ENCODE measurements at regions not wholly inside any gene's neighbourhood (a gene's known extent, or its start where the extent isn't known, plus 50 kb on each side); places are given as distances from the start of the nearest gene placed in this dataset.

DNA sequence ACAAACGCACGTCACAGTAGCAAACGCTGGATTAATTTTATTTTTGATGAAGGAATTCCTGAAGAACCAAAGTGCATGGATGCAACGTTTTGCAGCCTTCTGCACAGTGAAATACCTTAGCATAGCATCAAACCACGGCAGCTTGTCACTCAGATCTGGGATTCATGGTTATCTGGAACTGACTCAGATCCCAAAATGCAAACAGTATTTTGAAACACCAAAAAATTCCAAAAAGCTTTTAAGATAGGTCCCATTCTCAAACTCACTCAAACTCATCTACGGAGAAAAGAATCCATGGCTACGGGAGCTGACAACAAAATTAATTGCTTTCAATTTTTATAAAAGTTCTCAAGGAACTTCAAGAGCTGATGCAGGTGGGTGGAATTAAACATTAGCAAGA is 116.2 kb upstream of the SALL4 start:
- Mint-ChIP-seq H3K4me3 (ENCODE audit: unreplicated experiment) (peak overlapping the region; percentile 68), H3K27me3 (ENCODE audit: insufficient read depth, unreplicated experiment) (no peaks in the 10 kb centered on the region), H3K9me3 (ENCODE audit: unreplicated experiment) (peaks cover 2% of the 10 kb centered on the region), H3K36me3 (ENCODE audit: insufficient read depth, unreplicated experiment) (peaks cover 8% of the 10 kb centered on the region), H3K27ac (ENCODE audit: unreplicated experiment) (peak overlapping the region; percentile 89), H3K4me1 (ENCODE audit: low read depth, unreplicated experiment) (peaks cover 28% of the 10 kb centered on the region)
- DNase-seq: peak; percentile 55 to 63
- no peak overlapping the region for H3K4me3 ChIP-seq (ENCODE audit: low read depth, low read length)
- intact Hi-C loops (cut with micrococcal nuclease; ENCODE audit: unreplicated experiment): loop anchor here (1.0 to 5.0 kb wide), 3 partner anchors 13 to 216 kb away; no protein-coding TSS in a partner anchor
- no peaks in the 10 kb centered on the region for H3K27me3 ChIP-seq (replicated peaks; ENCODE audit: control insufficient read depth, insufficient read depth, low read length)
- TF ChIP-seq, protein P1, sequence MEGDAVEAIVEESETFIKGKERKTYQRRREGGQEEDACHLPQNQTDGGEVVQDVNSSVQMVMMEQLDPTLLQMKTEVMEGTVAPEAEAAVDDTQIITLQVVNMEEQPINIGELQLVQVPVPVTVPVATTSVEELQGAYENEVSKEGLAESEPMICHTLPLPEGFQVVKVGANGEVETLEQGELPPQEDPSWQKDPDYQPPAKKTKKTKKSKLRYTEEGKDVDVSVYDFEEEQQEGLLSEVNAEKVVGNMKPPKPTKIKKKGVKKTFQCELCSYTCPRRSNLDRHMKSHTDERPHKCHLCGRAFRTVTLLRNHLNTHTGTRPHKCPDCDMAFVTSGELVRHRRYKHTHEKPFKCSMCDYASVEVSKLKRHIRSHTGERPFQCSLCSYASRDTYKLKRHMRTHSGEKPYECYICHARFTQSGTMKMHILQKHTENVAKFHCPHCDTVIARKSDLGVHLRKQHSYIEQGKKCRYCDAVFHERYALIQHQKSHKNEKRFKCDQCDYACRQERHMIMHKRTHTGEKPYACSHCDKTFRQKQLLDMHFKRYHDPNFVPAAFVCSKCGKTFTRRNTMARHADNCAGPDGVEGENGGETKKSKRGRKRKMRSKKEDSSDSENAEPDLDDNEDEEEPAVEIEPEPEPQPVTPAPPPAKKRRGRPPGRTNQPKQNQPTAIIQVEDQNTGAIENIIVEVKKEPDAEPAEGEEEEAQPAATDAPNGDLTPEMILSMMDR (IDR thresholded peaks at IDR 0.05; ENCODE audit: insufficient read depth in 1 of 2, low read depth in 1 of 2, low read length in 1 of 2, severe bottlenecking in 1 of 2, unreplicated experiment in 1 of 2): no peak
- no peaks in the 10 kb centered on the region for H3K9me3 ChIP-seq
- H3K4me1 ChIP-seq: peaks cover 32% of the 10 kb centered on the region
- no peaks in the 10 kb centered on the region for H3K36me3 ChIP-seq (ENCODE audit: control insufficient read depth, insufficient read depth, low read length)
- POLR2A ChIA-PET: interaction anchor here (1.3 kb wide), 1 partner anchor 118 kb away, joined by 4 read pairs; no protein-coding TSS in a partner anchor
- CTCF ChIA-PET: interaction anchor here (0.9 to 1.7 kb wide), 5 partner anchors 12 to 160 kb away, joined by 3 to 11 read pairs (median 4); no protein-coding TSS in a partner anchor
- no TSS peak for BruUV-seq (replicated peaks)

DNA sequence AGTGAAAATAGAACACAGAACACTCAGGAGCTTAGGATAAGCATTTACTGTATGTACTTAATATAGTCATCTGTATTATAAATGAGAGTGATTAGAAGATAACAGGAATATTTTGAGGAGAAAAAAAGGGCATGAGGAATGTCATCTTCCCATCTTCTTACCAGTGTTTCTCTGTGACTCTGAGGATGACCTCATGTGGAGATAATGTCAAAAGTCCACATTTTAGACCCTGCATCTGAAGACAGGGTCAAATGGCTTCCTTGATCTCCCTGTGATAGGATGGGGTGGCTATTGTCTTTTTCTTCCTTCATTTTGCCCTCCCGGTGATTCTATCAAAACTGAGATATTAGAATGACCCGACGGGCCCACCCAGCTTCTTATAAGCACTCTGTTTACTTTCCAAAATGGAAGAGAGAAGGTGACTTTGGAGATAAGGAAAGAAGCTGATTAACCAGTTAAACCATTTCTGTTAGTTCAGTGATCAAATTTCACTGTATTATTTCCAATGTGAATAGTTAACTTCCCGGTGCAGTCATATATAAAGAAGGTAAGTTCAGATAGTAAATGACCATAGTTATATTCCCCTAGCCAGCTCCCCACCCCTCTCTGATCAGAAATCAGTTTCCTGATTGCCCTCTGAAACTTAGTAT is 115.7 kb upstream of the SALL4 start:
- Mint-ChIP-seq H3K36me3 (ENCODE audit: insufficient read depth, unreplicated experiment) (peaks cover 8% of the 10 kb centered on the region), H3K4me1 (ENCODE audit: low read depth, unreplicated experiment) (peaks cover 33% of the 10 kb centered on the region), H3K4me3 (ENCODE audit: unreplicated experiment) (peak overlapping the region; percentile 68), H3K9me3 (ENCODE audit: unreplicated experiment) (peaks cover 6% of the 10 kb centered on the region), H3K27me3 (ENCODE audit: insufficient read depth, unreplicated experiment) (no peaks in the 10 kb centered on the region), H3K27ac (ENCODE audit: unreplicated experiment) (peak overlapping the region; percentile 89)
- TF ChIP-seq, protein P1 (IDR thresholded peaks at IDR 0.05; ENCODE audit: insufficient read depth in 1 of 2, low read depth in 1 of 2, low read length in 1 of 2, severe bottlenecking in 1 of 2, unreplicated experiment in 1 of 2): no peak
- Histone ChIP-seq H3K36me3 (ENCODE audit: control insufficient read depth, insufficient read depth, low read length) (no peaks in the 10 kb centered on the region), H3K4me1 (peaks cover 32% of the 10 kb centered on the region), H3K9me3 (no peaks in the 10 kb centered on the region), H3K4me3 (ENCODE audit: low read depth, low read length) (no peak overlapping the region), H3K27me3 (replicated peaks; ENCODE audit: control insufficient read depth, insufficient read depth, low read length) (no peaks in the 10 kb centered on the region)
- TSS peak; percentile 86 for BruUV-seq (replicated peaks)
- intact Hi-C loops (cut with micrococcal nuclease; ENCODE audit: unreplicated experiment): loop anchor here (1.0 to 5.0 kb wide), 3 partner anchors 13 to 216 kb away; no protein-coding TSS in a partner anchor
- CTCF ChIA-PET: interaction anchor here (0.6 to 1.7 kb wide), 6 partner anchors 13 to 161 kb away, joined by 3 to 11 read pairs (median 4); no protein-coding TSS in a partner anchor
- DNase-seq: peak; percentile 69 to 71
- POLR2A ChIA-PET: interaction anchor here (1.3 kb wide), 1 partner anchor 118 kb away, joined by 4 read pairs; no protein-coding TSS in a partner anchor

DNA sequence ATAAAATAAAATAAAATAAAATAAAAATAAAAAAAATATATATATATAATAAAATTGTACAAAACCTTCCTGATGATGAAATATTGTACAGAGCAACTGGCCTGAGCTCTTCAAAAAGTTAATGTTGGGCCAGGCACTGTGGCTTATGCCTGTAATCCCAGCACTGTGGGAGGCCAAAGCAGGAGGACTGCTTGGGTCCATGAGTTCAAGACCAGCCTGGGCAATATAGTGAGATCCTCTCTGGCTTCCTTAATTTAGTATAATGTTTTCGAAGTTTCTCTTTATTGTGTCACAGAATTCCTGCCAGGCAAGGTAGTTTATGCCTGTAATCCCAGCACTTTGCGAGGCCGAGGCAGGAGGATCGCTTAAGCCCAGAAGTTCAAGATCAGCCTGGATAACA is 113.9 kb upstream of the SALL4 start:
- Histone ChIP-seq H3K27me3 (replicated peaks; ENCODE audit: control insufficient read depth, insufficient read depth, low read length) (no peaks in the 10 kb centered on the region), H3K4me1 (peaks cover 44% of the 10 kb centered on the region), H3K9me3 (no peaks in the 10 kb centered on the region), H3K4me3 (ENCODE audit: low read depth, low read length) (no peak overlapping the region), H3K36me3 (ENCODE audit: control insufficient read depth, insufficient read depth, low read length) (no peaks in the 10 kb centered on the region)
- no peak overlapping the region for H3K4me3 Mint-ChIP-seq (ENCODE audit: unreplicated experiment)
- peaks cover 6% of the 10 kb centered on the region for H3K9me3 Mint-ChIP-seq (ENCODE audit: unreplicated experiment)
- no peak overlapping the region for H3K27ac Mint-ChIP-seq (ENCODE audit: unreplicated experiment)
- ChIA-PET CTCF (no interaction called here), POLR2A (no interaction called here)
- peaks cover 48% of the 10 kb centered on the region for H3K4me1 Mint-ChIP-seq (ENCODE audit: low read depth, unreplicated experiment)
- TF ChIP-seq, protein P1 (IDR thresholded peaks at IDR 0.05; ENCODE audit: insufficient read depth in 1 of 2, low read depth in 1 of 2, low read length in 1 of 2, severe bottlenecking in 1 of 2, unreplicated experiment in 1 of 2): no peak
- no peak for DNase-seq
- BruUV-seq (replicated peaks): no TSS peak
- H3K36me3 Mint-ChIP-seq (ENCODE audit: insufficient read depth, unreplicated experiment): peaks cover 8% of the 10 kb centered on the region
- no peaks in the 10 kb centered on the region for H3K27me3 Mint-ChIP-seq (ENCODE audit: insufficient read depth, unreplicated experiment)
- intact Hi-C loops (cut with micrococcal nuclease; ENCODE audit: unreplicated experiment): loop anchor here (5.0 kb wide), 1 partner anchor 214 kb away; no protein-coding TSS in a partner anchor

Measured in Caco-2 (cell line).